HG03460 (cell line): ENCODE measurements at regions not wholly inside any gene's neighbourhood (a gene's known extent, or its start where the extent isn't known, plus 50 kb on each side); places are given as distances from the start of the nearest gene placed in this dataset.

ENCODE experiments used
- ATAC-seq: cut with Tn5 transposase; IDR thresholded peaks from one replicate; pipeline ENCODE4 v1.9.1; 2021; ENCODE audit not compliant: unreplicated experiment

GRCh38 chr2:129422028-129422427, 557.4 kb upstream of the RAB6C start:
- no peak for ATAC-seq

- ATAC-seq = no peak
These were observed 551.3 kb upstream of the RAB6C start for GRCh38 chr2:129428086-129428660.

GRCh38 chr2:129430911-129431310, 548.6 kb upstream of the RAB6C start:
- no peak for ATAC-seq

- ATAC-seq = no peak
These were observed 547.6 kb upstream of the RAB6C start for GRCh38 chr2:129431881-129432280.

- no peak for ATAC-seq
These were observed 542.7 kb upstream of the RAB6C start for GRCh38 chr2:129436809-129437208.

- ATAC-seq = no peak
These were observed 541.7 kb upstream of the RAB6C start for GRCh38 chr2:129437725-129438124.

GRCh38 chr2:129438501-129439057, 540.9 kb upstream of the RAB6C start:
- no peak for ATAC-seq

GRCh38 chr2:129439406-129440302, 539.8 kb upstream of the RAB6C start:
- ATAC-seq = no peak

GRCh38 chr2:129441610-129442009, 537.9 kb upstream of the RAB6C start:
- ATAC-seq = no peak

GRCh38 chr2:129443235-129443864, 536.1 kb upstream of the RAB6C start:
- ATAC-seq = no peak

- no peak for ATAC-seq
These were observed 535.4 kb upstream of the RAB6C start for GRCh38 chr2:129443865-129444739.

GRCh38 chr2:129444751-129445150, 534.7 kb upstream of the RAB6C start:
- ATAC-seq = no peak

GRCh38 chr2:129456691-129457090, 522.8 kb upstream of the RAB6C start:
- no peak for ATAC-seq

- ATAC-seq = no peak
These were observed 522.1 kb upstream of the RAB6C start for GRCh38 chr2:129457277-129457818.

- no peak for ATAC-seq
These were observed 521.5 kb upstream of the RAB6C start for GRCh38 chr2:129458006-129458405.

GRCh38 chr2:129458436-129458835, 521.0 kb upstream of the RAB6C start:
- ATAC-seq = no peak

GRCh38 chr2:129459200-129459876, 520.1 kb upstream of the RAB6C start:
- ATAC-seq = no peak

GRCh38 chr2:129459881-129460280, 519.6 kb upstream of the RAB6C start:
- ATAC-seq = no peak

- no peak for ATAC-seq
These were observed 518.9 kb upstream of the RAB6C start for GRCh38 chr2:129460299-129461198.
